IMR-90 (cell line): ENCODE measurements at regions not wholly inside any gene's neighbourhood (a gene's known extent, or its start where the extent isn't known, plus 50 kb on each side); places are given as distances from the start of the nearest gene placed in this dataset.
"Not testable (repeated sequence)": the region's sequence is repeated elsewhere in the genome, so short reads cannot be mapped to it uniquely, and the experiment has no call there.

ENCODE experiments used
- ATAC-seq: fragments of 200-7000 bp; cut with Tn5 transposase; 2 replicates; pipeline ENCODE4 v1.9.1; 2020; ENCODE audit warnings: low read depth, mild to moderate bottlenecking, moderate library complexity
- BruUV-seq: library from RNA; stranded (reverse); fragments of 400-500 nt; replicated peaks from 2 replicates; lab custom pipeline; 2021; lab: Mats Ljungman, UMichigan
- CTCF ChIA-PET: fragments of 300-600 bp; formaldehyde crosslinking; extraction: SDS; loops from one replicate; lab custom pipeline; 2021; ENCODE audit warnings: antibody characterized with exemption; lab: Yijun Ruan, JAX
- POLR2A ChIA-PET: fragments of 300-600 bp; sonication (Branson Sonifier 250); formaldehyde crosslinking; loops from one replicate; lab custom pipeline; 2022; ENCODE audit warnings: antibody characterized with exemption; ENCODE audit not compliant: unreplicated experiment; lab: Charles Lee
- DNase-seq: peaks from one replicate; pipeline ENCODE4 v3.0.0; 2013
- H2AFZ ChIP-seq: replicated peaks from 2 replicates; pipeline ENCODE3; 2013; ENCODE audit warnings: low read length, mild to moderate bottlenecking; ENCODE audit not compliant: poor library complexity
- H2AK5ac ChIP-seq: 2 replicates; pipeline ENCODE4 v1.6.1; 2013; ENCODE audit warnings: low read depth, low read length, inconsistent platforms
- H2AK9ac ChIP-seq: replicated peaks from 2 replicates; pipeline ENCODE3; 2013; ENCODE audit warnings: mild to moderate bottlenecking, low read depth, low read length, moderate library complexity; ENCODE audit not compliant: poor library complexity
- H2BK120ac ChIP-seq: 2 replicates; pipeline ENCODE4 v1.6.1; 2013; ENCODE audit warnings: low read depth, low read length, inconsistent platforms
- H2BK15ac ChIP-seq: 3 replicates; pipeline ENCODE4 v1.6.1; 2013; ENCODE audit warnings: low read depth, low read length, inconsistent platforms
- H2BK20ac ChIP-seq: 2 replicates; pipeline ENCODE4 v1.6.1; 2013; ENCODE audit warnings: low read depth, mild to moderate bottlenecking, inconsistent platforms, low read length, moderate library complexity
- H2BK5ac ChIP-seq: 2 replicates; pipeline ENCODE4 v1.6.1; 2013; ENCODE audit warnings: mild to moderate bottlenecking, low read depth, low read length, inconsistent platforms; ENCODE audit not compliant: poor library complexity, severe bottlenecking
- H3K14ac ChIP-seq: replicated peaks from 2 replicates; pipeline ENCODE4 v1.6.1; 2013; ENCODE audit warnings: low read depth, low read length, inconsistent platforms
- H3K18ac ChIP-seq: 2 replicates; pipeline ENCODE4 v1.6.1; 2013; ENCODE audit warnings: low read depth, low read length, control low read depth
- H3K23ac ChIP-seq: 2 replicates; pipeline ENCODE4 v1.6.1; 2013; ENCODE audit warnings: low read depth, low read length, inconsistent platforms
- H3K27ac ChIP-seq: 2 replicates; pipeline ENCODE4 v1.5.1; 2013; ENCODE audit warnings: mild to moderate bottlenecking, control low read depth, low read length; ENCODE audit not compliant: insufficient read depth
- H3K27me3 ChIP-seq: 2 replicates; pipeline ENCODE4 v1.6.1; 2013; ENCODE audit warnings: low read length; ENCODE audit not compliant: control insufficient read depth, insufficient read depth
- H3K36me3 ChIP-seq: 2 replicates; pipeline ENCODE4 v1.6.1; 2013; ENCODE audit warnings: low read length, mixed read lengths; ENCODE audit not compliant: control insufficient read depth, insufficient read depth
- H3K4ac ChIP-seq: 2 replicates; pipeline ENCODE4 v1.6.1; 2013; ENCODE audit warnings: low read depth, low read length, inconsistent platforms
- H3K4me1 ChIP-seq: 2 replicates; pipeline ENCODE4 v1.6.1; 2013; ENCODE audit warnings: low read length, mixed read lengths; ENCODE audit not compliant: control insufficient read depth, insufficient read depth
- H3K4me2 ChIP-seq: 2 replicates; pipeline ENCODE4 v1.6.1; 2013; ENCODE audit warnings: low read depth, mild to moderate bottlenecking, control low read depth, low read length, moderate library complexity
- H3K4me3 ChIP-seq: 2 replicates; pipeline ENCODE4 v1.5.1; 2013; ENCODE audit warnings: low read depth, mild to moderate bottlenecking, control low read depth, low read length, moderate library complexity; ENCODE audit not compliant: insufficient read depth
- H3K56ac ChIP-seq: 2 replicates; pipeline ENCODE4 v1.6.1; 2013; ENCODE audit warnings: low read length, inconsistent platforms; ENCODE audit not compliant: insufficient read depth; ENCODE audit errors: extremely low read depth
- H3K79me1 ChIP-seq, 2 experiments: 2 replicates each; pipeline ENCODE4 v1.6.1; 2013; ENCODE audit warnings: low read length in 2 of 2, inconsistent platforms in 1 of 2, low read depth in 1 of 2
- H3K9ac ChIP-seq: 2 replicates; pipeline ENCODE4 v1.6.1; 2013; ENCODE audit warnings: low read depth, low read length, control low read depth
- H3K9me1 ChIP-seq: 2 replicates; pipeline ENCODE4 v1.6.1; 2013; ENCODE audit warnings: low read length, inconsistent platforms; ENCODE audit not compliant: insufficient read depth
- H3K9me3 ChIP-seq: 2 replicates; pipeline ENCODE4 v1.6.1; 2013; ENCODE audit warnings: low read length; ENCODE audit not compliant: control insufficient read depth, insufficient read depth
- H4K20me1 ChIP-seq: 2 replicates; pipeline ENCODE4 v1.6.1; 2013; ENCODE audit warnings: low read length, inconsistent platforms; ENCODE audit not compliant: insufficient read depth
- H4K5ac ChIP-seq: 2 replicates; pipeline ENCODE4 v1.6.1; 2013; ENCODE audit warnings: mild to moderate bottlenecking, low read depth, low read length, control low read depth
- H4K8ac ChIP-seq, 2 experiments: 2 replicates each; pipeline ENCODE4 v1.6.1; 2013; ENCODE audit warnings: low read depth in 2 of 2, low read length in 2 of 2, control low read depth in 1 of 2, inconsistent platforms in 1 of 2
- H4K91ac ChIP-seq: 2 replicates; pipeline ENCODE4 v1.6.1; 2013; ENCODE audit warnings: low read depth, low read length, inconsistent platforms; ENCODE audit not compliant: insufficient read depth
- WGBS, 2 experiments: methylation state at CpG; one replicate each; pipeline versions ENCODE4 v1.1.5 to v1.1.7; 2013; ENCODE audit warnings: missing lambda C conversion rate in 2 of 2; ENCODE audit not compliant: insufficient read length in 1 of 2; ENCODE audit errors: extremely low coverage in 2 of 2; 5-methylcytosine and 5-hydroxymethylcytosine counted together
- dilution Hi-C: fragments of 300-500 bp; cut with HindIII; formaldehyde crosslinking; loops from one replicate; pipeline ENCODE4 v1.14.3; 2018; ENCODE audit warnings: low sequenced_read_pairs; ENCODE audit not compliant: unreplicated experiment
- in situ Hi-C: fragments of 300-500 bp; cut with MboI; formaldehyde crosslinking; loops from 3 replicates; pipeline ENCODE4 v1.14.3; 2019; ENCODE audit warnings: low sequenced_read_pairs, inconsistent platforms, mixed read lengths
- intact Hi-C: fragments of 100-400 bp; cut with micrococcal nuclease; formaldehyde crosslinking; loops from 2 replicates; pipeline ENCODE4 v1.10.0; 2022

GRCh38 chr7:17053164-17053563 lies 171.4 kb upstream of the AGR3 start:
- H3K9me1 ChIP-seq, BruUV-seq, H3K9me3 ChIP-seq, H2BK20ac ChIP-seq, DNase-seq, H3K23ac ChIP-seq, H4K20me1 ChIP-seq, POLR2A ChIA-PET, in situ Hi-C loops, H3K79me1 ChIP-seq, H3K4me2 ChIP-seq, H3K18ac ChIP-seq, H3K27me3 ChIP-seq, H3K14ac ChIP-seq, H3K36me3 ChIP-seq, H3K27ac ChIP-seq, CTCF ChIA-PET, H3K4me3 ChIP-seq, H4K5ac ChIP-seq, H3K4me1 ChIP-seq, H2AFZ ChIP-seq, intact Hi-C loops, H2AK5ac ChIP-seq, H2BK120ac ChIP-seq, dilution Hi-C loops, H4K91ac ChIP-seq, H3K4ac ChIP-seq, H2BK15ac ChIP-seq, H2BK5ac ChIP-seq, H2AK9ac ChIP-seq, H3K9ac ChIP-seq, H3K56ac ChIP-seq, H4K8ac ChIP-seq, ATAC-seq: not testable (repeated sequence)
- 100% methylated on average over 1 of the region's 9 CpGs; no CpG with 5 or more reads in 1 of the 2 experiments for WGBS, 2 experiments
